Vagina (tissue), 2 donors: ENCODE measurements at regions not wholly inside any gene's neighbourhood (a gene's known extent, or its start where the extent isn't known, plus 50 kb on each side); places are given as distances from the start of the nearest gene placed in this dataset.
"Not testable (repeated sequence)": the region's sequence is repeated elsewhere in the genome, so short reads cannot be mapped to it uniquely, and the experiment has no call there.

ENCODE experiments used
- DNase-seq, 2 donors: peaks; one replicate each; pipeline ENCODE4 v3.0.0-alpha.2; 2017; ENCODE audit errors: extremely low spot score in 2 of 2
- H3K27ac ChIP-seq: fragments of 200-600 bp; sonication (generic); one replicate; pipeline ENCODE4 v1.5.1; 2019
- H3K27me3 ChIP-seq: fragments of 200-600 bp; sonication (generic); one replicate; pipeline ENCODE4 v1.5.1; 2019
- H3K36me3 ChIP-seq, 2 donors: fragments of 200-600 bp; sonication (generic); one replicate each; pipeline ENCODE4 v1.5.1; 2017 to 2019
- H3K4me1 ChIP-seq: fragments of 200-600 bp; sonication (generic); one replicate; pipeline ENCODE4 v1.5.1; 2019
- H3K4me3 ChIP-seq, 2 donors: fragments of 200-600 bp; sonication (generic); 1 replicate in 1 of 2; 2 replicates in 1 of 2; pipeline ENCODE4 v1.5.1; 2016 to 2019
- H3K9me3 ChIP-seq: fragments of 200-600 bp; sonication (generic); one replicate; pipeline ENCODE4 v1.5.1; 2019
- POLR2A ChIP-seq, 2 donors: fragments of 450-650 bp; IDR thresholded peaks; one replicate each; pipeline ENCODE4 v1.6.1; 2017; ENCODE audit warnings: antibody characterized with exemption in 2 of 2, mild to moderate bottlenecking in 2 of 2, moderate library complexity in 2 of 2
- POLR2AphosphoS5 ChIP-seq, 2 donors: sonication (generic); formaldehyde crosslinking; IDR thresholded peaks; one replicate each; pipeline ENCODE4 v1.9.0; 2017; ENCODE audit warnings: antibody characterized with exemption in 2 of 2, mild to moderate bottlenecking in 2 of 2, low read depth in 1 of 2; ENCODE audit not compliant: insufficient read depth in 1 of 2
- intact Hi-C: fragments of 100-400 bp; cut with DNase I; formaldehyde crosslinking; loops from one replicate; pipeline ENCODE4 v1.15.1; 2023
- TF ChIP-seq, protein P1 (sequence below), 3 experiments: fragments of 450-650 bp in 2 of 3; fragments of 200-600 bp in 1 of 3; sonication (generic) in 1 of 3; IDR thresholded peaks; one replicate each; pipeline ENCODE4 v1.5.1; 2017 to 2019; ENCODE audit warnings: antibody characterized with exemption in 3 of 3, mild to moderate bottlenecking in 2 of 3, moderate library complexity in 2 of 3

DNA sequence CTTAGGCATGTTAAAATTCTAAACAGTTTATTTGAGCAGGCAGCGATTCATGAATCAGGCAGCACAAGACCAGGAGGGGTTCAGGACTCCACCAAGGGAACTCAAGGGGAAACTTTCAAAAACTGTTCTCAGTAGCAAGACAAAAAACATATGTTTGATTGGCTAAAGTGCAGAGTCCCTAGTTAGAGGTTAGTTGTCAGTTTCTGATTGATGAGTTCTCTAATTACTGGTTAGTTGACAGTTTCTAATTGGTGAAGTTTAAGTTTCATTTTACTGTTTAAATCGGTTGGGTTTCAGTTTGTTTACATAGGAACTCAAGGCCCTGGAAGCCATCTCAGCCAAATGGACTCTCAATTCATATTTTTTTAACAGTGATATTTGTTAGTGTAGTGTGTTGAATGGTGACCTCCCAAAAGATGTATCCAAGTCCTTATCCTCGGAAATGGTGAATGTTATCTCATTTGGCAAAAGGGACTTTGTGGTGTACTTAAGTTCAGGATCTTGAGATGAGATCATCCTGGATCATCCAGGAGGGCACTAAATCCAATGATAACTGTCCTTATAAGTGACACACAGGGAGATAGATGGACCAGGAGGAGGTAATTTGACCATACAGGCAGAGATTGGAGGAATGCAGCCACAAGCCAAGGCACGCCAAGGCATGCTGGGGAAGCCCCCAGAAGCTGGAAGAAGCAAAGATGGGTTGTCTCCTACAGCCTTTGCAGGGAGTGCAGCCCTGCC lies 219.2 kb upstream of the RAI14 start:
- H3K27ac ChIP-seq: no peak overlapping the region
- H3K9me3 ChIP-seq: no peaks in the 10 kb centered on the region
- no peak for TF ChIP-seq POLR2AphosphoS5 (IDR thresholded peaks at IDR 0.05; ENCODE audit: insufficient read depth in 1 of 2, low read depth in 1 of 2)
- TF ChIP-seq POLR2A (IDR thresholded peaks at IDR 0.05): no peak
- no peaks in the 10 kb centered on the region for H3K36me3 ChIP-seq
- no peaks in the 10 kb centered on the region for H3K27me3 ChIP-seq
- no peak overlapping the region for H3K4me3 ChIP-seq
- intact Hi-C loops: no loop called here
- H3K4me1 ChIP-seq: no peaks in the 10 kb centered on the region
- no peak for DNase-seq

DNA sequence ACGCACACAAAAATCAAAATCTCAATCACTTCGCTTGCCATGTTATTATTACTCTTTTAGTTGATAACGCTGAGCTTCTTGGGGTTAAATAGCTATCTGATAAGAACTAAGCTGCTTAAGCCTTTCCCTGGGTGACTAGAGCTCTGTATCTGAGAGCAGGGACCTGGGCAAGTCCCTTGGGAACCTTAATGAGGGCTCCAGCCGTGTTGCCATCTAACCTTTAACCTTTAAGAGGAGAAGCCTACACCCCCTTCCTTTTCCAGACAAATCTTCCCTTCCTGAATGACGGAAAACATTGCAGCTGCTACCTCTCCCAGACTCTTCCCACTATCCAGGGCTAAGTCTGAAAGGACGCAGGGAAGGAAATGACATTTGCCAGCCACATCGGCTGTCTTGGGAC lies 216.5 kb upstream of the RAI14 start:
- DNase-seq: no peak
- Histone ChIP-seq H3K27ac (no peak overlapping the region), H3K36me3 (no peaks in the 10 kb centered on the region), H3K27me3 (no peaks in the 10 kb centered on the region), H3K9me3 (no peaks in the 10 kb centered on the region), H3K4me3 (no peak overlapping the region), H3K4me1 (no peaks in the 10 kb centered on the region)
- no peak for TF ChIP-seq POLR2A (IDR thresholded peaks at IDR 0.05)
- TF ChIP-seq, protein P1, sequence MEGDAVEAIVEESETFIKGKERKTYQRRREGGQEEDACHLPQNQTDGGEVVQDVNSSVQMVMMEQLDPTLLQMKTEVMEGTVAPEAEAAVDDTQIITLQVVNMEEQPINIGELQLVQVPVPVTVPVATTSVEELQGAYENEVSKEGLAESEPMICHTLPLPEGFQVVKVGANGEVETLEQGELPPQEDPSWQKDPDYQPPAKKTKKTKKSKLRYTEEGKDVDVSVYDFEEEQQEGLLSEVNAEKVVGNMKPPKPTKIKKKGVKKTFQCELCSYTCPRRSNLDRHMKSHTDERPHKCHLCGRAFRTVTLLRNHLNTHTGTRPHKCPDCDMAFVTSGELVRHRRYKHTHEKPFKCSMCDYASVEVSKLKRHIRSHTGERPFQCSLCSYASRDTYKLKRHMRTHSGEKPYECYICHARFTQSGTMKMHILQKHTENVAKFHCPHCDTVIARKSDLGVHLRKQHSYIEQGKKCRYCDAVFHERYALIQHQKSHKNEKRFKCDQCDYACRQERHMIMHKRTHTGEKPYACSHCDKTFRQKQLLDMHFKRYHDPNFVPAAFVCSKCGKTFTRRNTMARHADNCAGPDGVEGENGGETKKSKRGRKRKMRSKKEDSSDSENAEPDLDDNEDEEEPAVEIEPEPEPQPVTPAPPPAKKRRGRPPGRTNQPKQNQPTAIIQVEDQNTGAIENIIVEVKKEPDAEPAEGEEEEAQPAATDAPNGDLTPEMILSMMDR (IDR thresholded peaks at IDR 0.05): no peak
- TF ChIP-seq POLR2AphosphoS5 (IDR thresholded peaks at IDR 0.05; ENCODE audit: insufficient read depth in 1 of 2, low read depth in 1 of 2): no peak
- intact Hi-C loops: no loop called here

DNA sequence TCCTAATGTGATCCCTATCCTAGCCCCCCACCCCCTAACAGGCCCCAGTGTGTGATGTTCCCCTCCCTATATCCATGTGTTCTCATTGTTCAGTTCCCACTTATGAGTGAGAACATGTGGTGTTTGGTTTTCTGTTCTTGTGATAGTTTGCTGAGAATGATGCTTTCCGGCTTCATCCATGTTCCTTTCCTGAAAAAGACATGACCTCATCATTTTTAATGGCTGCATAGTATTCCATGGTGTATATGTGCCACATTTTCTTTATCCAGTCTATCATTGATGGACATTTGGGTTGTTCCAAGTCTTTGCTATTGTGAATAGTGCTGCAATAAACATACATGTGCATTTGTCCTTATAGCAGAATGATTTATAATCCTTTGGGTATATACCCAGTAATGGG lies 214.4 kb upstream of the RAI14 start:
- H3K36me3 ChIP-seq, H3K4me1 ChIP-seq, H3K4me3 ChIP-seq, H3K27me3 ChIP-seq, intact Hi-C loops, H3K9me3 ChIP-seq, DNase-seq, H3K27ac ChIP-seq: not testable (repeated sequence)

DNA sequence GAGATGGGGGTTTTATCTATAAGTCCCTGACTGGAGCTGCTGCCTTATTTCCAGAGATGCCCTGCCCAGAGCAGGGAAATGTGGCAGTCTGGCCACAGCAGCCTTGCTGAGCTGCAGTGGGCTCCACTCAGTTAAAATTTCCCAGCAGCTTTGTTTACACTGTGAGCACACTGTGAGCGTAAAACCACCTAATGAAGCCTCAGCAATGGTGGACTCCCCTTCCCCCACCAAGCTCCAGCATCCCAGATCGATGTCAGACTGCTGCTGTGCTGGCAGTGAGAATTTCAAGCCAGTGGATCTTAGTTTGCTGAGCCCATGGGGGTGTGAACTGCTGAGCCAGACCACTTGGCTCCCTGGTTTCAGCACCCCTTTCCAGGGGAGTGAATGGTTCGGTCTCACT lies 208.7 kb upstream of the RAI14 start:
- Histone ChIP-seq H3K4me1 (no peaks in the 10 kb centered on the region), H3K36me3 (no peaks in the 10 kb centered on the region), H3K9me3 (no peaks in the 10 kb centered on the region), H3K27me3 (no peaks in the 10 kb centered on the region), H3K27ac (no peak overlapping the region), H3K4me3 (no peak overlapping the region)
- no peak for DNase-seq
- intact Hi-C loops: no loop called here
- TF ChIP-seq, protein P1 (IDR thresholded peaks at IDR 0.05): no peak
- TF ChIP-seq POLR2A (IDR thresholded peaks at IDR 0.05) (no peak), POLR2AphosphoS5 (IDR thresholded peaks at IDR 0.05; ENCODE audit: insufficient read depth in 1 of 2, low read depth in 1 of 2) (no peak)

DNA sequence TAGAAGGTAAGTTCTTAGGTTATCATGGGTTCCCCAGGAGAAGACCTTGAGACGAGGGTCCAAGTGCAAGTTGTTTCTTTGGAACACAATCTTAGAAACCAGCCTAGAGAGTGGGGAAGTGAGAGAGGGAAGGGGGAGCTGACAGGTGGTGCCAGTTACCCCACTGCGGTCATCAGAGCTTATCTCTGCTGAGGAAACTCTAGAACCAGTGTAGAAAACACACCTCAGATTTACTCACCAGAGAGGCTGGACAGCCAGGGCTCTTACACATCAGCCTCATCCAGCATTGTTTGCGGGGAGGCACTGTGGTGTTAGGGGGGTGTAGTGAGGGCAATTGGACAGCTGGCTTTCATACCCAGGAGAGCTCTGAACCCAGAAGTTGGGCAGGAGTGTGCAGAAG lies 206.5 kb upstream of the RAI14 start:
- intact Hi-C loops: no loop called here
- DNase-seq: no peak
- TF ChIP-seq POLR2AphosphoS5 (IDR thresholded peaks at IDR 0.05; ENCODE audit: insufficient read depth in 1 of 2, low read depth in 1 of 2) (no peak), POLR2A (IDR thresholded peaks at IDR 0.05) (no peak)
- TF ChIP-seq, protein P1 (IDR thresholded peaks at IDR 0.05): no peak

DNA sequence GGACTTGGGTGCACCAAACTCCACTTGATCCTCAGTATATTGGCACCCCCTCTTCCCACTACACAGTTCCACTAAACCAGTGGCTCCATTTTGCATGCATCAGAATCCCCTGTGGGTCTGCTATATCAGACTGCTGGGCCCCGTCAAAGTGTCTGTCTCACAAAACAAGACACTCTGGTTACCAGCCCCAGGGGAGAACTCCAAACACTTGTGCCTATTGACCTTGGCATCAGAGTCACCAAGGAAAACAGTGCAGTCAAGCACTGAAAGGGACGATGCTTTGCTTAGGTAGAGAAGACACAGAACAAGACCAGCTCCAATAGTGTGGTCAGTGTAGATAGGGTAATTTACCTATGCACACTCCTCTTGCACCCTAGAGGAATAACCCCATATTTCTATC lies 205.8 kb upstream of the RAI14 start:
- DNase-seq: no peak

More for the DNA sequence above, 206.5 kb upstream of the RAI14 start:
- H3K4me3 ChIP-seq: no peak overlapping the region
- H3K36me3 ChIP-seq: no peaks in the 10 kb centered on the region
- no peak overlapping the region for H3K27ac ChIP-seq
- no peaks in the 10 kb centered on the region for H3K4me1 ChIP-seq
- H3K9me3 ChIP-seq: no peaks in the 10 kb centered on the region
- H3K27me3 ChIP-seq: no peaks in the 10 kb centered on the region

More for the DNA sequence above, 205.8 kb upstream of the RAI14 start:
- no peaks in the 10 kb centered on the region for H3K36me3 ChIP-seq
- H3K9me3 ChIP-seq: no peaks in the 10 kb centered on the region
- intact Hi-C loops: no loop called here
- H3K4me1 ChIP-seq: no peaks in the 10 kb centered on the region
- TF ChIP-seq POLR2A (IDR thresholded peaks at IDR 0.05) (no peak), POLR2AphosphoS5 (IDR thresholded peaks at IDR 0.05; ENCODE audit: insufficient read depth in 1 of 2, low read depth in 1 of 2) (no peak)
- TF ChIP-seq, protein P1 (IDR thresholded peaks at IDR 0.05): no peak
- H3K27me3 ChIP-seq: no peaks in the 10 kb centered on the region
- H3K4me3 ChIP-seq: no peak overlapping the region
- no peak overlapping the region for H3K27ac ChIP-seq
